ENCODE measurements at regions not wholly inside any gene's neighbourhood (a gene's known extent, or its start where the extent isn't known, plus 50 kb on each side); places are given as distances from the start of the nearest gene placed in this dataset.

- TF ChIP-seq, protein P1, sequence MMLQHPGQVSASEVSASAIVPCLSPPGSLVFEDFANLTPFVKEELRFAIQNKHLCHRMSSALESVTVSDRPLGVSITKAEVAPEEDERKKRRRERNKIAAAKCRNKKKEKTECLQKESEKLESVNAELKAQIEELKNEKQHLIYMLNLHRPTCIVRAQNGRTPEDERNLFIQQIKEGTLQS (IDR thresholded peaks at IDR 0.05) = no peak
These were observed 233.1 kb downstream of the C1orf94 start (continued) for GRCh38 chr1:34409689-34410229.

- Histone ChIP-seq H3K9me3 (ENCODE audit: control insufficient read depth in 4 of 4, low read length in 3 of 4) (no peaks in the 10 kb centered on the region), H3K4me1 (ENCODE audit: control insufficient read depth in 4 of 4, insufficient read depth in 4 of 4, low read length in 3 of 4) (no peaks in the 10 kb centered on the region), H3K27ac (ENCODE audit: low read depth in 1 of 2, low read length in 2 of 2) (no peak overlapping the region), H3K9ac (ENCODE audit: low read depth in 1 of 2, low read length in 2 of 2) (no peak overlapping the region), H3K4me3 (ENCODE audit: low read depth in 1 of 3, low read length in 3 of 3) (no peak overlapping the region), H3K27me3 (ENCODE audit: control insufficient read depth in 4 of 4, insufficient read depth in 4 of 4, low read length in 3 of 4) (peaks cover 0 to 3% (median 0%) of the 10 kb centered on the region in 4 donors), H3K36me3 (ENCODE audit: control insufficient read depth in 4 of 4, insufficient read depth in 3 of 4, low read depth in 1 of 4, low read length in 3 of 4) (no peaks in the 10 kb centered on the region)
- no peak for TF ChIP-seq FOXA1 (IDR thresholded peaks at IDR 0.05)
- TF ChIP-seq SP1 (IDR thresholded peaks at IDR 0.05) = no peak
- TF ChIP-seq, protein P2, sequence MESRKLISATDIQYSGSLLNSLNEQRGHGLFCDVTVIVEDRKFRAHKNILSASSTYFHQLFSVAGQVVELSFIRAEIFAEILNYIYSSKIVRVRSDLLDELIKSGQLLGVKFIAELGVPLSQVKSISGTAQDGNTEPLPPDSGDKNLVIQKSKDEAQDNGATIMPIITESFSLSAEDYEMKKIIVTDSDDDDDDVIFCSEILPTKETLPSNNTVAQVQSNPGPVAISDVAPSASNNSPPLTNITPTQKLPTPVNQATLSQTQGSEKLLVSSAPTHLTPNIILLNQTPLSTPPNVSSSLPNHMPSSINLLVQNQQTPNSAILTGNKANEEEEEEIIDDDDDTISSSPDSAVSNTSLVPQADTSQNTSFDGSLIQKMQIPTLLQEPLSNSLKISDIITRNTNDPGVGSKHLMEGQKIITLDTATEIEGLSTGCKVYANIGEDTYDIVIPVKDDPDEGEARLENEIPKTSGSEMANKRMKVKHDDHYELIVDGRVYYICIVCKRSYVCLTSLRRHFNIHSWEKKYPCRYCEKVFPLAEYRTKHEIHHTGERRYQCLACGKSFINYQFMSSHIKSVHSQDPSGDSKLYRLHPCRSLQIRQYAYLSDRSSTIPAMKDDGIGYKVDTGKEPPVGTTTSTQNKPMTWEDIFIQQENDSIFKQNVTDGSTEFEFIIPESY (IDR thresholded peaks at IDR 0.05) = no peak
- no peak for TF ChIP-seq HNF4A (conservative IDR thresholded peaks at IDR 0.05)
- no peak for TF ChIP-seq JUND (IDR thresholded peaks at IDR 0.05)
- TF ChIP-seq TAF1 (conservative IDR thresholded peaks at IDR 0.05) = no peak
- no peak for TF ChIP-seq EGR1 (IDR thresholded peaks at IDR 0.05; ENCODE audit: low read depth in 2 of 2)
- TF ChIP-seq YY1 (IDR thresholded peaks at IDR 0.05) = no peak
- TF ChIP-seq FOXA2 (IDR thresholded peaks at IDR 0.05) = no peak
- TF ChIP-seq, protein P3, sequence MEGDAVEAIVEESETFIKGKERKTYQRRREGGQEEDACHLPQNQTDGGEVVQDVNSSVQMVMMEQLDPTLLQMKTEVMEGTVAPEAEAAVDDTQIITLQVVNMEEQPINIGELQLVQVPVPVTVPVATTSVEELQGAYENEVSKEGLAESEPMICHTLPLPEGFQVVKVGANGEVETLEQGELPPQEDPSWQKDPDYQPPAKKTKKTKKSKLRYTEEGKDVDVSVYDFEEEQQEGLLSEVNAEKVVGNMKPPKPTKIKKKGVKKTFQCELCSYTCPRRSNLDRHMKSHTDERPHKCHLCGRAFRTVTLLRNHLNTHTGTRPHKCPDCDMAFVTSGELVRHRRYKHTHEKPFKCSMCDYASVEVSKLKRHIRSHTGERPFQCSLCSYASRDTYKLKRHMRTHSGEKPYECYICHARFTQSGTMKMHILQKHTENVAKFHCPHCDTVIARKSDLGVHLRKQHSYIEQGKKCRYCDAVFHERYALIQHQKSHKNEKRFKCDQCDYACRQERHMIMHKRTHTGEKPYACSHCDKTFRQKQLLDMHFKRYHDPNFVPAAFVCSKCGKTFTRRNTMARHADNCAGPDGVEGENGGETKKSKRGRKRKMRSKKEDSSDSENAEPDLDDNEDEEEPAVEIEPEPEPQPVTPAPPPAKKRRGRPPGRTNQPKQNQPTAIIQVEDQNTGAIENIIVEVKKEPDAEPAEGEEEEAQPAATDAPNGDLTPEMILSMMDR (IDR thresholded peaks at IDR 0.05; ENCODE audit: low read depth, low read length, missing input control) = no peak
- no peak for TF ChIP-seq GABPA (IDR thresholded peaks at IDR 0.05 in 1 of 2, conservative IDR thresholded peaks at IDR 0.05 in 1 of 2)
- TF ChIP-seq REST (IDR thresholded peaks at IDR 0.05) = no peak
- TF ChIP-seq, protein P4, sequence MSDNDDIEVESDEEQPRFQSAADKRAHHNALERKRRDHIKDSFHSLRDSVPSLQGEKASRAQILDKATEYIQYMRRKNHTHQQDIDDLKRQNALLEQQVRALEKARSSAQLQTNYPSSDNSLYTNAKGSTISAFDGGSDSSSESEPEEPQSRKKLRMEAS (IDR thresholded peaks at IDR 0.05) = no peak
- TF ChIP-seq HNF4G (IDR thresholded peaks at IDR 0.05) = no peak
- WGBS = 66% methylated on average over 12 of the region's 12 CpGs
- no peak for DNase-seq (ENCODE audit: low spot score)
These were observed 236.1 kb downstream of the C1orf94 start for GRCh38 chr1:34412598-34413370.

Data from liver (tissue), 8 donors.